GM12875 (cell line): ENCODE measurements at regions not wholly inside any gene's neighbourhood (a gene's known extent, or its start where the extent isn't known, plus 50 kb on each side); places are given as distances from the start of the nearest gene placed in this dataset.

Source experiments
- H3K4me3 ChIP-seq: one replicate; pipeline ENCODE4 v1.5.1; 2011; ENCODE audit warnings: low read depth, low read length, control low read depth
- TF ChIP-seq, protein P1 (sequence below): IDR thresholded peaks from 2 replicates; pipeline ENCODE4 v1.5.1; 2011; ENCODE audit warnings: low read depth, mild to moderate bottlenecking, control low read depth, inconsistent platforms, low read length, moderate library complexity, borderline replicate concordance; ENCODE audit not compliant: insufficient read depth

DNA sequence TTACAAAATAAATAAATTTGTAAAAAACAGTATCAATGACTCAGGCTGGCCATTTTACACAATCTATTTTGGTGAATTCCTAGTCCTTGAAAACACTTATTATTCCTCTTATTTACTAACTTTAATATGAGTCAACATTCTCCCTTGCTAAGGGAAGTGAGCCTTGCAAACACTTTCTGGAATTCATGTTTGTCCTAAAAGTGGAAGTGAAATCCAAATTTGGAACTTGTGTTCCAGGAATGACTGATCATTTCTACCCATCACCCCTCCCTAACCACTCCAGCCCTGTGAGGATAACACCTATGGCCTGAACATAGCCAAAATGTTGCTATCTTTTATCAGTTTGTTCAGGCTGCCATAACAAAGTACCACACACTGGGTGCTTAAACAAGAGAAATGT is 83.1 kb downstream of the OR5AK2 start:
- no peak overlapping the region for H3K4me3 ChIP-seq
- TF ChIP-seq, protein P1, sequence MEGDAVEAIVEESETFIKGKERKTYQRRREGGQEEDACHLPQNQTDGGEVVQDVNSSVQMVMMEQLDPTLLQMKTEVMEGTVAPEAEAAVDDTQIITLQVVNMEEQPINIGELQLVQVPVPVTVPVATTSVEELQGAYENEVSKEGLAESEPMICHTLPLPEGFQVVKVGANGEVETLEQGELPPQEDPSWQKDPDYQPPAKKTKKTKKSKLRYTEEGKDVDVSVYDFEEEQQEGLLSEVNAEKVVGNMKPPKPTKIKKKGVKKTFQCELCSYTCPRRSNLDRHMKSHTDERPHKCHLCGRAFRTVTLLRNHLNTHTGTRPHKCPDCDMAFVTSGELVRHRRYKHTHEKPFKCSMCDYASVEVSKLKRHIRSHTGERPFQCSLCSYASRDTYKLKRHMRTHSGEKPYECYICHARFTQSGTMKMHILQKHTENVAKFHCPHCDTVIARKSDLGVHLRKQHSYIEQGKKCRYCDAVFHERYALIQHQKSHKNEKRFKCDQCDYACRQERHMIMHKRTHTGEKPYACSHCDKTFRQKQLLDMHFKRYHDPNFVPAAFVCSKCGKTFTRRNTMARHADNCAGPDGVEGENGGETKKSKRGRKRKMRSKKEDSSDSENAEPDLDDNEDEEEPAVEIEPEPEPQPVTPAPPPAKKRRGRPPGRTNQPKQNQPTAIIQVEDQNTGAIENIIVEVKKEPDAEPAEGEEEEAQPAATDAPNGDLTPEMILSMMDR, result no peak

DNA sequence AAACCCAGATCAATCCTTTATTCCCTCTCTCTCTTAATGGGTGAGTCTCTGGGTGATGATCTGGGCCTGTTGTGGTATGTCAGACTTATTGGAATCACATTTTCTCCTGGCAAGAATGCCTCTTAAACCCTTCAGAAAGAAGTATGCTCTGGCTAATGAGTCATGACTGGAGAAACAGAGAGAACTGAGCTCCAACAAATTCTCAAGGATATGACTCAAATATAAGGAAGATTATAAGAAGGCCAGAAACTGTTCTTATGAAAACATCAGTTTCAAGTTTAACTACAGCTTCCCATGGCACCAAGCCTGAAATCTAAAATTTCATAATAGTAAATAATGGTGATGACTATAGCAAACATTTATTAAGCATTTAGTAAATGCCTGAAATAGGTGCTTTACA is 83.9 kb downstream of the OR5AK2 start:
- TF ChIP-seq, protein P1, result no peak
- H3K4me3 ChIP-seq, result no peak overlapping the region

DNA sequence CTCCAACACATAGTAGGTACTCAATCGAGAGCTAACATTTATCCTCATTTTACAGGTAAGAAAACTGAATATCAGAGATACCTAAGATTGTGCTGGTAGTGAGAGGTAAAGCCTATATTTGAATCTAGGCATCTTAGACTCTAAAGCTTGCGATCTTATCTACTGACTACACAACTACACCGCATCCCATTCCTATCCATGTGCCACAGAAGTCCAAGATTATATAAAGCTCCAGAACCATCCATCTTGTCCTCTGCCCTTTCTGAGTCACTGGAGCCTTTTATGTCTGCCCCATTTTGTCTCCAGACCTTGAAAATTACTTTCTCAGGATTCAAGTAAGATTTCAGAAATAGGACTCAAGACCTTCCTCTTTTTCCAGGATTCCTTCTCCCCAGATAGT is 84.4 kb downstream of the OR5AK2 start:
- no peak overlapping the region for H3K4me3 ChIP-seq
- TF ChIP-seq, protein P1, result no peak

DNA sequence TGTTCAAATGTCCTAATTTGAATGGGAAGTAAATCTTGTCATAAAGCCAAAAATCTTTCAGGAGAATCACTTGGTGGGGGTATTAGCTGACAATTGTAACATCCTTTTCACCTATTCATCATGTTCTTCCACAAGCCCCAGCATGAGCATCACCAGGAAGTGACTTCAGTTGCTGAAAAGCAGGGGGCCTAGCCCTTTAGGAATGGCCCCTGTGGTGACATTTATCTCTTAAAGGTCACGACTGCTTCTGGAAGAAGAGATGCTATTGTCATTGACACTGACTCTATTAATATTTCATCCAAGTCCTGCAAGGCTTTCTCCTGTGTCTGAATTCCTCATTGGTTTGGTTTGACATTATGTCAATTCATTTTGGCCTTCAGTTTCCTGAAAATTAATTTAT is 92.6 kb downstream of the OR5AK2 start:
- TF ChIP-seq, protein P1, result no peak
- no peak overlapping the region for H3K4me3 ChIP-seq

DNA sequence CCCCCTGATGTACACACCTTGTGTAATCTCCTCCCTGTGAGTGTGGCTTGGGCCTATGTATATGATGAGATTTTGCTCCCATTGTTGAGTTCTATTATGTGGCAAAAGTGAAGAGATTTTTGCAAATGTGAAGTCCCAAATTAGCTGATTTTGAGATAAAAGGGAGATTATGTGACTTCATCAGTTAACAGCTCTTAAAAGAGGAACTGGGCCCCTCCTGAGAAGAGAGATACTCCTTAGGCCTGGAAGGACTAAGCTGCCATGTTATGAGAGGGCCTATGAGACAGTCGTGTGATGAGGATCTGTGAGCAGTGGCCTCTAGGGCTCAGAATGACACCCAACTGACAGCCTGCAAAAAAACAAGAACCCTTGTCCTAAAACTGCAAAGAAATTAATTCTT is 93.4 kb downstream of the OR5AK2 start:
- TF ChIP-seq, protein P1, result no peak
- H3K4me3 ChIP-seq, result no peak overlapping the region

DNA sequence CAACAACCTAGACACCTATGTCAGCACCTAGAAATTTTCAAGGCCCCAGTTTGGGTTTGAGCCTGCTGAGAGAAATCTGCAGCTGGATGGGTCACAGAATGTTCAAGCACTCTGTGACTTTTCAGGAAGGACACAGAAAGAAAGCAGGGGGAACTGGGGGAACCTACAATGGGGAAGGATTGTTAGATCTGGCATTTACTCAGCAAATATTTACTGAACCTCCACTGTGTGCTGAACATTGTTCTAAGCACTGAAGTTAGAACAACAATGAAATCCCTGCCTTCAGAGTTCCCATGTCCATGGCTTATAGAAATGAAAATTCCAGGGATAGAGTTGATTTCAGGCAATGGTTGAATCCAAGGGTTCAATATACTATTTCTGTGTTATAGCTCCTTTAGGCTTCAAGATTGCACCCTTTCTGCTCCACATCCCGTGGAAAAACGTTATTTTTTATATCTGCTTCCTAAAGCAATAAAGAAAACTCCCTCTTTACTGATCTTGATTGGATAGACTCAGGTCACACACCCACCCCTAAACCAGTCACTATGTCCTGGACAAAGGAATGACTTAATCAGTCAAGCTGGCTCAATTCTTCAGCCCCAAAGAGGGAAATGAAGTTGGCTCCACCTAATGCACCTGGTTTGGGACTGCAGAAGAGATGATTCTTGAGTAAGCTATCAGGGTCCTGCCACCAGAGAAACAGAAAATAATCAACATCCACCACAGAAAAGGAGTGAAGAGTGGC is 95.1 kb downstream of the OR5AK2 start:
- TF ChIP-seq, protein P1, result no peak

DNA sequence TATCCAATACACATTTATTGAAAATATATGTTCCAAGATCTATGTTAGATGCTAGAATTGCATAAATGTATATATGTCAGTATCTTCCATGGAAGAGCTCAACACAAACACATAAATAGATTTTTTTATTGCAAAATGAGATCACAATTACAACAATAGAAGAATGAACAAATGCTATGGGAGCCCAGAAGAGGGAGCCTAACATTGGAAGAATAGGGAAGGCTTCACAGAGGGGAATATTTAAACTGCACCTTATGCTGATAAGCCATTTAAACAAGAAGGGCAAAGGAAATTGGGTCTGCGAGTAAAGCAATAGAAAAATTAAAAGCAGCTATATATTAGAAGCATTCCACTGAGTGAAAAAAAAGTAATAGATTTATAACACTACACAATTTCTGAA is 96.1 kb upstream of the LRRC55 start:
- TF ChIP-seq, protein P1, result no peak

More for the DNA sequence above, 95.1 kb downstream of the OR5AK2 start:
- no peak overlapping the region for H3K4me3 ChIP-seq

More for the DNA sequence above, 96.1 kb upstream of the LRRC55 start:
- H3K4me3 ChIP-seq, result no peak overlapping the region
